Mesenchymal stem cell (in vitro differentiated cells and primary cell): ENCODE measurements at regions not wholly inside any gene's neighbourhood (a gene's known extent, or its start where the extent isn't known, plus 50 kb on each side); places are given as distances from the start of the nearest gene placed in this dataset.

ENCODE experiments used
- DNase-seq: peaks from one replicate; pipeline ENCODE4 v3.0.0-alpha.2; 2013
- H2AFZ ChIP-seq: one replicate; pipeline ENCODE4 v1.6.1; 2013; ENCODE audit warnings: low read depth, mild to moderate bottlenecking, control low read depth, inconsistent platforms, low read length, moderate library complexity
- H2AK5ac ChIP-seq: 2 replicates; pipeline ENCODE4 v1.6.1; 2013; ENCODE audit warnings: low read length, moderate library complexity, mild to moderate bottlenecking, inconsistent platforms; ENCODE audit not compliant: severe bottlenecking
- H2BK120ac ChIP-seq: one replicate; pipeline ENCODE4 v1.6.1; 2013; ENCODE audit warnings: low read depth, mild to moderate bottlenecking, inconsistent platforms, low read length, moderate library complexity
- H2BK12ac ChIP-seq, 2 experiments: one replicate each; pipeline ENCODE4 v1.6.1; 2013; ENCODE audit warnings: inconsistent platforms in 2 of 2, low read length in 2 of 2, mild to moderate bottlenecking in 2 of 2, moderate library complexity in 2 of 2, control low read depth in 1 of 2
- H2BK15ac ChIP-seq: one replicate; pipeline ENCODE4 v1.6.1; 2013; ENCODE audit warnings: mild to moderate bottlenecking, low read depth, inconsistent platforms; ENCODE audit not compliant: poor library complexity, severe bottlenecking
- H2BK5ac ChIP-seq: 2 replicates; pipeline ENCODE4 v1.6.1; 2013; ENCODE audit warnings: low read depth, mild to moderate bottlenecking, low read length, control low read depth, inconsistent platforms; ENCODE audit not compliant: poor library complexity, severe bottlenecking
- H3K14ac ChIP-seq, 2 experiments: one replicate each; pipeline ENCODE4 v1.6.1; 2013; ENCODE audit warnings: inconsistent platforms in 2 of 2, low read length in 2 of 2, control low read depth in 1 of 2, mild to moderate bottlenecking in 1 of 2, moderate library complexity in 1 of 2
- H3K18ac ChIP-seq, 2 experiments: one replicate each; pipeline ENCODE4 v1.6.1; 2013; ENCODE audit warnings: inconsistent platforms in 2 of 2, low read length in 2 of 2, control low read depth in 1 of 2, low read depth in 1 of 2, mild to moderate bottlenecking in 1 of 2
- H3K23ac ChIP-seq, 2 experiments: one replicate each; pipeline ENCODE4 v1.6.1; 2013; ENCODE audit warnings: inconsistent platforms in 2 of 2, low read length in 2 of 2, mild to moderate bottlenecking in 2 of 2, moderate library complexity in 2 of 2, control low read depth in 1 of 2
- H3K27ac ChIP-seq: 2 replicates; pipeline ENCODE4 v1.5.1; 2013; ENCODE audit warnings: mild to moderate bottlenecking, moderate library complexity, low read length, control low read depth, inconsistent platforms; ENCODE audit not compliant: poor library complexity, severe bottlenecking
- H3K27me3 ChIP-seq, 2 experiments: 2 replicates each; pipeline versions ENCODE4 v1.6.1 to v1.7.0; 2013; ENCODE audit warnings: low read length in 2 of 2, mild to moderate bottlenecking in 2 of 2, moderate library complexity in 2 of 2, control low read depth in 1 of 2, inconsistent platforms in 1 of 2; ENCODE audit not compliant: control insufficient read depth in 1 of 2, insufficient read depth in 1 of 2
- H3K36me3 ChIP-seq, 2 experiments: 2 replicates each; pipeline versions ENCODE4 v1.6.1 to v1.7.0; 2013; ENCODE audit warnings: low read length in 2 of 2, control low read depth in 1 of 2, inconsistent platforms in 1 of 2, low read depth in 1 of 2, mild to moderate bottlenecking in 1 of 2; ENCODE audit not compliant: insufficient read depth in 2 of 2, control insufficient read depth in 1 of 2
- H3K4ac ChIP-seq, 2 experiments: one replicate each; pipeline ENCODE4 v1.6.1; 2013; ENCODE audit warnings: inconsistent platforms in 2 of 2, low read length in 2 of 2, mild to moderate bottlenecking in 2 of 2, moderate library complexity in 2 of 2, control low read depth in 1 of 2, low read depth in 1 of 2
- H3K4me1 ChIP-seq: 2 replicates; pipeline ENCODE4 v1.6.1; 2013; ENCODE audit warnings: low read depth, low read length, control low read depth; ENCODE audit not compliant: control insufficient read depth, insufficient read depth
- H3K4me2 ChIP-seq: 2 replicates; pipeline ENCODE4 v1.6.1; 2013; ENCODE audit warnings: low read length, mild to moderate bottlenecking, inconsistent platforms; ENCODE audit not compliant: poor library complexity, severe bottlenecking
- H3K4me3 ChIP-seq, 2 experiments: 2 replicates each; pipeline versions ENCODE4 v1.5.1 to v1.7.0; 2013; ENCODE audit warnings: low read length in 2 of 2, mild to moderate bottlenecking in 2 of 2, control low read depth in 1 of 2, low read depth in 1 of 2; ENCODE audit not compliant: insufficient read depth in 1 of 2
- H3K79me1 ChIP-seq: replicated peaks from 2 replicates; pipeline ENCODE4 v1.6.1; 2013; ENCODE audit warnings: mild to moderate bottlenecking, control low read depth, low read length, inconsistent platforms; ENCODE audit not compliant: poor library complexity, severe bottlenecking
- H3K9ac ChIP-seq: 2 replicates; pipeline ENCODE4 v1.7.0; 2013; ENCODE audit warnings: mild to moderate bottlenecking, low read length, moderate library complexity
- H3K9me3 ChIP-seq: 2 replicates; pipeline ENCODE4 v1.7.0; 2013; ENCODE audit warnings: mild to moderate bottlenecking, low read length; ENCODE audit not compliant: control insufficient read depth
- H4K8ac ChIP-seq: one replicate; pipeline ENCODE4 v1.6.1; 2013; ENCODE audit warnings: inconsistent platforms, mild to moderate bottlenecking, low read length, moderate library complexity
- H4K91ac ChIP-seq: one replicate; pipeline ENCODE4 v1.6.1; 2013; ENCODE audit warnings: mild to moderate bottlenecking, low read length, inconsistent platforms
- WGBS: methylation state at CpG from one replicate; pipeline ENCODE4 v1.1.7; 2013; ENCODE audit warnings: mixed read lengths; 5-methylcytosine and 5-hydroxymethylcytosine counted together

GRCh38 chr2:123080331-123080730 lies 944.8 kb upstream of the CNTNAP5 start:
- Histone ChIP-seq H2AFZ (no peak overlapping the region), H4K91ac (no peak overlapping the region), H3K9me3 (peaks cover 3% of the 10 kb centered on the region), H4K8ac (no peak overlapping the region), H3K36me3 (no peaks in the 10 kb centered on the region), H2BK15ac (no peak overlapping the region), H3K9ac (no peak overlapping the region), H3K4me3 (no peak overlapping the region), H3K14ac (no peak overlapping the region), H2BK120ac (no peak overlapping the region), H3K79me1 (no peaks in the 10 kb centered on the region), H3K18ac (no peak overlapping the region), H2BK12ac (no peak overlapping the region), H3K27ac (no peak overlapping the region), H3K4me2 (no peak overlapping the region), H3K27me3 (no peaks in the 10 kb centered on the region), H3K4me1 (peaks cover 3% of the 10 kb centered on the region), H3K4ac (no peak overlapping the region), H3K23ac (no peak overlapping the region), H2BK5ac (no peak overlapping the region), H2AK5ac (no peak overlapping the region)
- no peak for DNase-seq
- 52% methylated on average over 2 of the region's 3 CpGs for WGBS

GRCh38 chr2:123085484-123085883 lies 939.6 kb upstream of the CNTNAP5 start:
- Histone ChIP-seq H2AFZ (no peak overlapping the region), H4K91ac (no peak overlapping the region), H3K27ac (no peak overlapping the region), H3K23ac (no peak overlapping the region), H3K9me3 (no peaks in the 10 kb centered on the region), H2BK5ac (no peak overlapping the region), H2AK5ac (no peak overlapping the region), H2BK15ac (no peak overlapping the region), H3K4ac (no peak overlapping the region), H3K36me3 (no peaks in the 10 kb centered on the region), H3K79me1 (no peaks in the 10 kb centered on the region), H2BK120ac (no peak overlapping the region), H3K9ac (no peak overlapping the region), H3K4me3 (no peak overlapping the region), H3K4me1 (peaks cover 3% of the 10 kb centered on the region), H4K8ac (no peak overlapping the region), H3K27me3 (no peaks in the 10 kb centered on the region), H3K4me2 (no peak overlapping the region), H3K14ac (no peak overlapping the region), H2BK12ac (no peak overlapping the region), H3K18ac (no peak overlapping the region)
- no peak for DNase-seq
- WGBS, result no CpG with 5 or more reads among the region's 1 CpG

GRCh38 chr2:123086613-123087385 lies 938.3 kb upstream of the CNTNAP5 start:
- no peak overlapping the region for H2BK5ac ChIP-seq
- H3K4me1 ChIP-seq, result no peaks in the 10 kb centered on the region
- no peak overlapping the region for H2BK15ac ChIP-seq
- no peaks in the 10 kb centered on the region for H3K36me3 ChIP-seq
- WGBS, result 59% methylated on average over 3 of the region's 6 CpGs
- no peaks in the 10 kb centered on the region for H3K9me3 ChIP-seq
- no peak overlapping the region for H2BK120ac ChIP-seq
- DNase-seq, result no peak
- H3K18ac ChIP-seq, result no peak overlapping the region
- H4K91ac ChIP-seq, result no peak overlapping the region
- H2AFZ ChIP-seq, result no peak overlapping the region
- H3K27ac ChIP-seq, result no peak overlapping the region
- no peak overlapping the region for H4K8ac ChIP-seq
- H3K4ac ChIP-seq, result no peak overlapping the region
- no peak overlapping the region for H3K14ac ChIP-seq
- H2BK12ac ChIP-seq, result no peak overlapping the region
- no peak overlapping the region for H3K4me2 ChIP-seq
- no peak overlapping the region for H2AK5ac ChIP-seq
- H3K27me3 ChIP-seq, result no peaks in the 10 kb centered on the region
- H3K79me1 ChIP-seq, result no peaks in the 10 kb centered on the region
- no peak overlapping the region for H3K4me3 ChIP-seq
- no peak overlapping the region for H3K23ac ChIP-seq
- H3K9ac ChIP-seq, result no peak overlapping the region

GRCh38 chr2:123091471-123091870 lies 933.6 kb upstream of the CNTNAP5 start:
- no peak for DNase-seq
- no peak overlapping the region for H2BK120ac ChIP-seq
- H2BK15ac ChIP-seq, result no peak overlapping the region
- H3K27ac ChIP-seq, result no peak overlapping the region
- H3K14ac ChIP-seq, result no peak overlapping the region
- H3K23ac ChIP-seq, result no peak overlapping the region
- H3K4me1 ChIP-seq, result no peaks in the 10 kb centered on the region
- H2BK5ac ChIP-seq, result no peak overlapping the region
- H2BK12ac ChIP-seq, result no peak overlapping the region
- H3K79me1 ChIP-seq, result no peaks in the 10 kb centered on the region
- no peak overlapping the region for H3K4ac ChIP-seq
- H4K91ac ChIP-seq, result no peak overlapping the region
- no peak overlapping the region for H3K4me2 ChIP-seq
- no peak overlapping the region for H2AK5ac ChIP-seq
- WGBS, result 93% methylated on average over 2 of the region's 2 CpGs
- no peak overlapping the region for H3K4me3 ChIP-seq
- H2AFZ ChIP-seq, result no peak overlapping the region
- H3K9me3 ChIP-seq, result peaks cover 6% of the 10 kb centered on the region
- no peak overlapping the region for H3K18ac ChIP-seq
- H3K27me3 ChIP-seq, result no peaks in the 10 kb centered on the region
- no peaks in the 10 kb centered on the region for H3K36me3 ChIP-seq
- H3K9ac ChIP-seq, result no peak overlapping the region
- no peak overlapping the region for H4K8ac ChIP-seq
